DND-41 (cell line): ENCODE measurements at regions not wholly inside any gene's neighbourhood (a gene's known extent, or its start where the extent isn't known, plus 50 kb on each side); places are given as distances from the start of the nearest gene placed in this dataset.

Experiments
- ATAC-seq: fragments of 200-7000 bp; cut with Tn5 transposase; 3 replicates; pipeline ENCODE4 v1.9.1; 2021; ENCODE audit warnings: low read depth; ENCODE audit not compliant: insufficient read depth
- DNase-seq: peaks from one replicate; pipeline ENCODE4 v3.0.0-alpha.2; 2020
- H2AFZ ChIP-seq: 2 replicates; pipeline ENCODE4 v1.6.0; 2012; ENCODE audit warnings: low read depth, low read length
- H3K27ac ChIP-seq: 2 replicates; pipeline ENCODE4 v1.5.1; 2012; ENCODE audit warnings: low read length, inconsistent platforms
- H3K27me3 ChIP-seq: fragments of 200-600 bp; sonication (generic); 2 replicates; pipeline ENCODE4 v1.6.0; 2012; ENCODE audit warnings: low read length, mild to moderate bottlenecking, inconsistent platforms; ENCODE audit not compliant: insufficient read depth, poor library complexity
- H3K36me3 ChIP-seq: 2 replicates; pipeline ENCODE4 v1.5.1; 2012; ENCODE audit warnings: low read length, inconsistent platforms; ENCODE audit not compliant: insufficient read depth
- H3K4me1 ChIP-seq: 2 replicates; pipeline ENCODE4 v1.5.1; 2012; ENCODE audit warnings: mild to moderate bottlenecking, low read length; ENCODE audit not compliant: insufficient read depth
- H3K4me2 ChIP-seq: 2 replicates; pipeline ENCODE4 v1.6.0; 2012; ENCODE audit warnings: mild to moderate bottlenecking, moderate library complexity, low read length, inconsistent platforms; ENCODE audit not compliant: insufficient read depth
- H3K4me3 ChIP-seq, 2 experiments: fragments of 200-600 bp in 1 of 2; shearing (Covaris generic) in 1 of 2; 2 replicates each; pipeline ENCODE4 v1.5.1; 2012 to 2016; ENCODE audit warnings: inconsistent platforms in 2 of 2, low read length in 2 of 2, mild to moderate bottlenecking in 2 of 2, low read depth in 1 of 2, moderate library complexity in 1 of 2
- H3K79me2 ChIP-seq: 2 replicates; pipeline ENCODE4 v1.6.0; 2012; ENCODE audit warnings: low read length, inconsistent platforms; ENCODE audit not compliant: insufficient read depth
- H3K9ac ChIP-seq: 2 replicates; pipeline ENCODE4 v1.6.0; 2012; ENCODE audit warnings: low read depth, mild to moderate bottlenecking, inconsistent platforms, low read length, moderate library complexity
- H3K9me3 ChIP-seq: 2 replicates; pipeline ENCODE4 v1.5.1; 2012; ENCODE audit warnings: low read length, moderate library complexity, mild to moderate bottlenecking, inconsistent platforms; ENCODE audit not compliant: insufficient read depth, severe bottlenecking
- H4K20me1 ChIP-seq: 2 replicates; pipeline ENCODE4 v1.6.0; 2012; ENCODE audit warnings: low read length; ENCODE audit not compliant: insufficient read depth
- CTCF ChIP-seq: IDR thresholded peaks from 2 replicates; pipeline ENCODE4 v1.5.1; 2012; ENCODE audit warnings: borderline replicate concordance, low read length, moderate library complexity, mild to moderate bottlenecking; ENCODE audit not compliant: poor library complexity, severe bottlenecking; ENCODE audit errors: extremely low read depth
- EZH2 ChIP-seq: IDR thresholded peaks from 3 replicates; pipeline ENCODE4 v1.6.1; 2012; ENCODE audit warnings: borderline replicate concordance, low read depth, mild to moderate bottlenecking, moderate library complexity, low read length, inconsistent platforms; ENCODE audit not compliant: severe bottlenecking

- Histone ChIP-seq H3K4me3 (no peak overlapping the region), H3K9me3 (peaks cover 23% of the 10 kb centered on the region), H3K4me1 (no peaks in the 10 kb centered on the region), H3K79me2 (no peaks in the 10 kb centered on the region), H3K36me3 (no peaks in the 10 kb centered on the region), H3K4me2 (no peak overlapping the region), H4K20me1 (no peaks in the 10 kb centered on the region), H3K9ac (no peak overlapping the region), H3K27me3 (no peaks in the 10 kb centered on the region), H2AFZ (no peak overlapping the region), H3K27ac (no peak overlapping the region; the same call in 1 of the 2 replicates)
- DNase-seq (no peak), ATAC-seq (no peak)
- TF ChIP-seq EZH2 (no peak), CTCF (no peak)
Observed at GRCh38 chr6:14487625-14488024, 370.1 kb downstream of the CD83 start.

GRCh38 chr6:14488180-14488579 lies 370.6 kb downstream of the CD83 start:
- DNase-seq (no peak), ATAC-seq (peak; percentile 12; the same call in 1 of the 3 replicates)
- Histone ChIP-seq H3K4me3 (no peak overlapping the region), H3K79me2 (no peaks in the 10 kb centered on the region), H3K9ac (no peak overlapping the region), H2AFZ (no peak overlapping the region), H3K27me3 (no peaks in the 10 kb centered on the region), H3K4me1 (no peaks in the 10 kb centered on the region), H3K36me3 (no peaks in the 10 kb centered on the region), H3K9me3 (peaks cover 24% of the 10 kb centered on the region), H3K27ac (no peak overlapping the region), H3K4me2 (no peak overlapping the region), H4K20me1 (no peaks in the 10 kb centered on the region)
- TF ChIP-seq CTCF: no peak
- no peak for TF ChIP-seq EZH2

- H3K4me2 ChIP-seq: no peak overlapping the region
- no peak overlapping the region for H3K9ac ChIP-seq
- no peak for DNase-seq
- H4K20me1 ChIP-seq: no peaks in the 10 kb centered on the region
- H3K27ac ChIP-seq: no peak overlapping the region
- no peak for TF ChIP-seq EZH2
- no peak for TF ChIP-seq CTCF
- H3K4me1 ChIP-seq: no peaks in the 10 kb centered on the region
- no peak overlapping the region for H3K4me3 ChIP-seq
- no peaks in the 10 kb centered on the region for H3K27me3 ChIP-seq
- H3K36me3 ChIP-seq: no peaks in the 10 kb centered on the region
- no peaks in the 10 kb centered on the region for H3K79me2 ChIP-seq
- no peak for ATAC-seq
- no peak overlapping the region for H2AFZ ChIP-seq
- peaks cover 24% of the 10 kb centered on the region for H3K9me3 ChIP-seq
Observed at GRCh38 chr6:14489445-14489844, 371.9 kb downstream of the CD83 start.

- Histone ChIP-seq H3K36me3 (no peaks in the 10 kb centered on the region), H3K4me1 (no peaks in the 10 kb centered on the region), H3K27ac (no peak overlapping the region), H3K79me2 (no peaks in the 10 kb centered on the region), H3K4me3 (no peak overlapping the region), H3K27me3 (no peaks in the 10 kb centered on the region), H2AFZ (no peak overlapping the region), H3K9ac (no peak overlapping the region), H3K9me3 (peaks cover 6% of the 10 kb centered on the region), H3K4me2 (no peak overlapping the region), H4K20me1 (no peaks in the 10 kb centered on the region)
- no peak for ATAC-seq
- no peak for TF ChIP-seq EZH2
- TF ChIP-seq CTCF: no peak
- no peak for DNase-seq
Observed at GRCh38 chr6:14498748-14499147, 381.2 kb downstream of the CD83 start.
